Astrocyte (in vitro differentiated cells and primary cell): ENCODE measurements at regions not wholly inside any gene's neighbourhood (a gene's known extent, or its start where the extent isn't known, plus 50 kb on each side); places are given as distances from the start of the nearest gene placed in this dataset.

Experiments
- EZH2 ChIP-seq: IDR thresholded peaks from 2 replicates; pipeline ENCODE4 v1.6.1; 2012; ENCODE audit warnings: mild to moderate bottlenecking, low read length, inconsistent platforms; ENCODE audit not compliant: insufficient read depth
- TF ChIP-seq, protein P1 (sequence below): IDR thresholded peaks from 2 replicates; pipeline ENCODE4 v1.5.1; 2011; ENCODE audit warnings: low read depth, mild to moderate bottlenecking, inconsistent platforms, low read length, moderate library complexity; ENCODE audit not compliant: insufficient read depth

DNA sequence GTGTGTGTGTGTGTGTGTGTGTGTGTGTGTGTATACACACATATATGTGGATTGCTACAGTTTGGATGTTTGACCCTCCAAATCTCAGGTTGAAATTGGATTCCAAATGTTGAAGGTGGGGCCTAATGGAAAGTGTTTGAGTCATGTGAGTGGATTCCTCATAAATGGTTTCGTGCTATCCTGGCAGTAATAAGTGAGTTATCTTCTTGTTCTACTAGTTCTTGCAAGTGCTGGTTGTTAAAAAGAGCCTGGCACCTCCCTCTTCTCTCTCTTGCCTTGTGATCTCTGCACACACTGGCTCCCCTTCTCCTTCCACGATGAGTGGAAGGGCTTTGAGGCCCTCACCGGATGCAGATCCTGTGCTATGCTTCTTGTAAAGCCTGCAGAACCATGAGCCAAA, 344.1 kb downstream of the SH2D1A start:
- TF ChIP-seq, protein P1, sequence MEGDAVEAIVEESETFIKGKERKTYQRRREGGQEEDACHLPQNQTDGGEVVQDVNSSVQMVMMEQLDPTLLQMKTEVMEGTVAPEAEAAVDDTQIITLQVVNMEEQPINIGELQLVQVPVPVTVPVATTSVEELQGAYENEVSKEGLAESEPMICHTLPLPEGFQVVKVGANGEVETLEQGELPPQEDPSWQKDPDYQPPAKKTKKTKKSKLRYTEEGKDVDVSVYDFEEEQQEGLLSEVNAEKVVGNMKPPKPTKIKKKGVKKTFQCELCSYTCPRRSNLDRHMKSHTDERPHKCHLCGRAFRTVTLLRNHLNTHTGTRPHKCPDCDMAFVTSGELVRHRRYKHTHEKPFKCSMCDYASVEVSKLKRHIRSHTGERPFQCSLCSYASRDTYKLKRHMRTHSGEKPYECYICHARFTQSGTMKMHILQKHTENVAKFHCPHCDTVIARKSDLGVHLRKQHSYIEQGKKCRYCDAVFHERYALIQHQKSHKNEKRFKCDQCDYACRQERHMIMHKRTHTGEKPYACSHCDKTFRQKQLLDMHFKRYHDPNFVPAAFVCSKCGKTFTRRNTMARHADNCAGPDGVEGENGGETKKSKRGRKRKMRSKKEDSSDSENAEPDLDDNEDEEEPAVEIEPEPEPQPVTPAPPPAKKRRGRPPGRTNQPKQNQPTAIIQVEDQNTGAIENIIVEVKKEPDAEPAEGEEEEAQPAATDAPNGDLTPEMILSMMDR, result no peak
- no peak for TF ChIP-seq EZH2
